CD1c-positive myeloid dendritic cell (primary cell): ENCODE measurements at regions not wholly inside any gene's neighbourhood (a gene's known extent, or its start where the extent isn't known, plus 50 kb on each side); places are given as distances from the start of the nearest gene placed in this dataset.
A peak's percentile ranks its signal among the peaks of the same experiment; 100 is the strongest.

Experiments used
- DNase-seq: peaks from one replicate; pipeline ENCODE4 v3.0.0-alpha.2; 2016; ENCODE audit errors: extremely low spot score

GRCh38 chr18:55850904-55851303 is 262.9 kb upstream of the TCF4 start:
- DNase-seq, result no peak

- no peak for DNase-seq
Observed at GRCh38 chr18:55849391-55849790, 261.4 kb upstream of the TCF4 start.

GRCh38 chr18:55847960-55848359 is 260.0 kb upstream of the TCF4 start:
- no peak for DNase-seq

- DNase-seq, result no peak
Observed at GRCh38 chr18:55845221-55845620, 257.2 kb upstream of the TCF4 start.

- DNase-seq, result no peak
Observed at GRCh38 chr18:55844382-55844781, 256.4 kb upstream of the TCF4 start.

- DNase-seq, result no peak
Observed at GRCh38 chr18:55841314-55841713, 253.3 kb upstream of the TCF4 start.

GRCh38 chr18:55840601-55841170 is 252.7 kb upstream of the TCF4 start:
- DNase-seq, result no peak

GRCh38 chr18:55839343-55839742 is 251.4 kb upstream of the TCF4 start:
- peak; percentile 54 for DNase-seq

- no peak for DNase-seq
Observed at GRCh38 chr18:55838841-55839240, 250.8 kb upstream of the TCF4 start.

GRCh38 chr18:55838319-55838718 is 250.3 kb upstream of the TCF4 start:
- no peak for DNase-seq

- no peak for DNase-seq
Observed at GRCh38 chr18:55833543-55833942, 245.6 kb upstream of the TCF4 start.

- DNase-seq, result no peak
Observed at GRCh38 chr18:55830544-55830943, 242.6 kb upstream of the TCF4 start.

- DNase-seq, result no peak
Observed at GRCh38 chr18:55821219-55821618, 233.2 kb upstream of the TCF4 start.

- no peak for DNase-seq
Observed at GRCh38 chr18:55819448-55819847, 231.5 kb upstream of the TCF4 start.

GRCh38 chr18:55818284-55818683 is 230.3 kb upstream of the TCF4 start:
- no peak for DNase-seq

- DNase-seq, result no peak
Observed at GRCh38 chr18:55811925-55812324, 223.9 kb upstream of the TCF4 start.

GRCh38 chr18:55805666-55806065 is 217.7 kb upstream of the TCF4 start:
- DNase-seq, result no peak

GRCh38 chr18:55795101-55795669 is 207.2 kb upstream of the TCF4 start:
- DNase-seq, result no peak

GRCh38 chr18:55794288-55795052 is 206.5 kb upstream of the TCF4 start:
- DNase-seq, result no peak

GRCh38 chr18:55790296-55790695 is 202.3 kb upstream of the TCF4 start:
- no peak for DNase-seq

GRCh38 chr18:55787536-55788073 is 199.6 kb upstream of the TCF4 start:
- DNase-seq, result no peak

- no peak for DNase-seq
Observed at GRCh38 chr18:55786651-55787272, 198.8 kb upstream of the TCF4 start.

GRCh38 chr18:55783921-55784320 is 195.9 kb upstream of the TCF4 start:
- no peak for DNase-seq
